ENCODE measurements at regions not wholly inside any gene's neighbourhood (a gene's known extent, or its start where the extent isn't known, plus 50 kb on each side); places are given as distances from the start of the nearest gene placed in this dataset.

GRCh38 chr9:20054734-20055133 is 265.9 kb upstream of the SLC24A2 start:
- in situ Hi-C loops (cut with MboI; ENCODE audit: low sequenced_read_pairs), result no loop called here

- in situ Hi-C loops (cut with MboI; ENCODE audit: low sequenced_read_pairs), result no loop called here
Observed at GRCh38 chr9:20048985-20049384, 260.1 kb upstream of the SLC24A2 start.

- in situ Hi-C loops (cut with MboI; ENCODE audit: low sequenced_read_pairs), result no loop called here
Observed at GRCh38 chr9:20048437-20048836, 259.6 kb upstream of the SLC24A2 start.

- in situ Hi-C loops (cut with MboI; ENCODE audit: low sequenced_read_pairs), result no loop called here
Observed at GRCh38 chr9:20044686-20045085, 255.8 kb upstream of the SLC24A2 start.

- in situ Hi-C loops (cut with MboI; ENCODE audit: low sequenced_read_pairs), result no loop called here
Observed at GRCh38 chr9:20043461-20043860, 254.6 kb upstream of the SLC24A2 start.

- in situ Hi-C loops (cut with MboI; ENCODE audit: low sequenced_read_pairs), result no loop called here
Observed at GRCh38 chr9:20043035-20043434, 254.2 kb upstream of the SLC24A2 start.

- in situ Hi-C loops (cut with MboI; ENCODE audit: low sequenced_read_pairs), result no loop called here
Observed at GRCh38 chr9:20042128-20042711, 253.4 kb upstream of the SLC24A2 start.

- in situ Hi-C loops (cut with MboI; ENCODE audit: low sequenced_read_pairs), result no loop called here
Observed at GRCh38 chr9:20041697-20042081, 252.9 kb upstream of the SLC24A2 start.

GRCh38 chr9:20040991-20041696 is 252.3 kb upstream of the SLC24A2 start:
- in situ Hi-C loops (cut with MboI; ENCODE audit: low sequenced_read_pairs), result no loop called here

GRCh38 chr9:20037699-20038098 is 248.9 kb upstream of the SLC24A2 start:
- in situ Hi-C loops (cut with MboI; ENCODE audit: low sequenced_read_pairs), result no loop called here

- in situ Hi-C loops (cut with MboI; ENCODE audit: low sequenced_read_pairs), result no loop called here
Observed at GRCh38 chr9:20033511-20033910, 244.7 kb upstream of the SLC24A2 start.

- in situ Hi-C loops (cut with MboI; ENCODE audit: low sequenced_read_pairs), result no loop called here
Observed at GRCh38 chr9:20032413-20033006, 243.7 kb upstream of the SLC24A2 start.

- in situ Hi-C loops (cut with MboI; ENCODE audit: low sequenced_read_pairs), result no loop called here
Observed at GRCh38 chr9:20031836-20032235, 243.0 kb upstream of the SLC24A2 start.

- in situ Hi-C loops (cut with MboI; ENCODE audit: low sequenced_read_pairs), result no loop called here
Observed at GRCh38 chr9:20030671-20031070, 241.8 kb upstream of the SLC24A2 start.

GRCh38 chr9:20030221-20030620 is 241.4 kb upstream of the SLC24A2 start:
- in situ Hi-C loops (cut with MboI; ENCODE audit: low sequenced_read_pairs), result no loop called here

- in situ Hi-C loops (cut with MboI; ENCODE audit: low sequenced_read_pairs), result no loop called here
Observed at GRCh38 chr9:20028849-20029231, 240.0 kb upstream of the SLC24A2 start.

- in situ Hi-C loops (cut with MboI; ENCODE audit: low sequenced_read_pairs), result no loop called here
Observed at GRCh38 chr9:20028192-20028848, 239.5 kb upstream of the SLC24A2 start.

- in situ Hi-C loops (cut with MboI; ENCODE audit: low sequenced_read_pairs), result no loop called here
Observed at GRCh38 chr9:20023961-20024571, 235.2 kb upstream of the SLC24A2 start.

GRCh38 chr9:20023210-20023905 is 234.5 kb upstream of the SLC24A2 start:
- in situ Hi-C loops (cut with MboI; ENCODE audit: low sequenced_read_pairs), result no loop called here

- in situ Hi-C loops (cut with MboI; ENCODE audit: low sequenced_read_pairs), result no loop called here
Observed at GRCh38 chr9:20022410-20022809, 233.6 kb upstream of the SLC24A2 start.

GRCh38 chr9:20016611-20017010 is 227.8 kb upstream of the SLC24A2 start:
- in situ Hi-C loops (cut with MboI; ENCODE audit: low sequenced_read_pairs), result no loop called here
